Cerebellar cortex (tissue), 1 donor: ENCODE measurements at regions not wholly inside any gene's neighbourhood (a gene's known extent, or its start where the extent isn't known, plus 50 kb on each side); places are given as distances from the start of the nearest gene placed in this dataset.

Experiments used
- DNase-seq: peaks from one replicate; pipeline ENCODE4 v3.0.0-alpha.2; 2015; ENCODE audit warnings: low spot score

GRCh38 chr4:80145739-80146138 is 51.6 kb upstream of the PRDM8 start:
- DNase-seq: no peak

- no peak for DNase-seq
Observed at GRCh38 chr4:80144676-80145470, 52.4 kb upstream of the PRDM8 start.

GRCh38 chr4:80143307-80143679 is 54.0 kb upstream of the PRDM8 start:
- no peak for DNase-seq

GRCh38 chr4:80142394-80143306 is 54.7 kb upstream of the PRDM8 start:
- DNase-seq: no peak

- no peak for DNase-seq
Observed at GRCh38 chr4:80141543-80141942, 55.8 kb upstream of the PRDM8 start.

- no peak for DNase-seq
Observed at GRCh38 chr4:80140194-80140593, 57.1 kb upstream of the PRDM8 start.

GRCh38 chr4:80139671-80140070 is 57.6 kb upstream of the PRDM8 start:
- DNase-seq: no peak

- DNase-seq: no peak
Observed at GRCh38 chr4:80138551-80139538, 58.5 kb upstream of the PRDM8 start.

- no peak for DNase-seq
Observed at GRCh38 chr4:80137631-80138030, 59.7 kb upstream of the PRDM8 start.

- DNase-seq: no peak
Observed at GRCh38 chr4:80136270-80136669, 61.0 kb upstream of the PRDM8 start.

- no peak for DNase-seq
Observed at GRCh38 chr4:80135702-80136058, 61.6 kb upstream of the PRDM8 start.

GRCh38 chr4:80134936-80135701 is 62.1 kb upstream of the ANTXR2 start:
- no peak for DNase-seq

GRCh38 chr4:80133240-80133783 is 60.3 kb upstream of the ANTXR2 start:
- DNase-seq: no peak

GRCh38 chr4:80129785-80130184 is 56.8 kb upstream of the ANTXR2 start:
- DNase-seq: no peak

- DNase-seq: no peak
Observed at GRCh38 chr4:80128941-80129340, 55.9 kb upstream of the ANTXR2 start.

GRCh38 chr4:80127870-80128419 is 54.9 kb upstream of the ANTXR2 start:
- DNase-seq: no peak

GRCh38 chr4:80126435-80126834 is 53.4 kb upstream of the ANTXR2 start:
- no peak for DNase-seq

- DNase-seq: peak; percentile 13
Observed at GRCh38 chr4:80125252-80126177, 52.5 kb upstream of the ANTXR2 start.
